ENCODE measurements at regions not wholly inside any gene's neighbourhood (a gene's known extent, or its start where the extent isn't known, plus 50 kb on each side); places are given as distances from the start of the nearest gene placed in this dataset.

GRCh38 chr5:73228052-73228451 lies 55.1 kb downstream of the TMEM174 start:
- no peak for DNase-seq (ENCODE audit: low spot score)
